ENCODE measurements at regions not wholly inside any gene's neighbourhood (a gene's known extent, or its start where the extent isn't known, plus 50 kb on each side); places are given as distances from the start of the nearest gene placed in this dataset.

DNA sequence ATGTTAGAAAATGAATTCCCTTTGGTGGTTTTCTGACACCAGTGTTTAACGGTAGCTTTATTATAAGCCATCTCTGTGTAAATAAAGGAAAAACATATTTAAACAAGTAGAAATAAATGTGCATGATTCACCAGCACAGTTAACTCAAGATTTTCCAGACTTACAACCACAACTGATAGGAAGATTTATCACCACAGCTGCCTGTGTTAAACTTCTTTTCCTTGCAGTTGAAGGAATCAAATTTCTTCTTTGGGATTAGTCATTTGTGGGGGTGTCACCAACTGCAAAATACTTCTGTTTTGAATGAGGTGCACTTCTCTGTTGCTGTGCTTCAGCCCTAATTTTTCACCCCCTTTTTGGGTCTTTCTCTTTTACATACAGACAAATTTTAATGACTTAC, 128.1 kb upstream of the STK26 start:
- DNase-seq (ENCODE audit: low read depth) = no peak

DNA sequence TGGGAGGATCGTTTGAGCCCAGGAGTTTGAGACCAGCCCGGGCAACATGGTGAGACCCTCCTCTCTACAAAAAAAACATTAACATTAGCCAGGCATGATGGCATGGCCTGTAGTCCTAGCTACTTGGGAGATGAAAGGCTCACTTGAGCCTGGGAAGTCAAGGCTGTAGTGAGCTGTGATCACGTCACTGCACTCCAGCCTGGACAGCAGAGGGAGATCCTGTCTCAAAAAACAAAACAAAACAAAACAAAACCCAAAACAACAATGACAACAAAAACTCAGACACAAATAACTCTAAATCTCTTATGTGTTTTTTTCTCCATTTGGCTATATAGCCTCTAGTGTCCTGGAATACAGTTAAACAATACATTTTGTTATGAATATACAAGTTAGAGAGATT, 127.3 kb upstream of the STK26 start:
- DNase-seq (ENCODE audit: low read depth) = no peak

DNA sequence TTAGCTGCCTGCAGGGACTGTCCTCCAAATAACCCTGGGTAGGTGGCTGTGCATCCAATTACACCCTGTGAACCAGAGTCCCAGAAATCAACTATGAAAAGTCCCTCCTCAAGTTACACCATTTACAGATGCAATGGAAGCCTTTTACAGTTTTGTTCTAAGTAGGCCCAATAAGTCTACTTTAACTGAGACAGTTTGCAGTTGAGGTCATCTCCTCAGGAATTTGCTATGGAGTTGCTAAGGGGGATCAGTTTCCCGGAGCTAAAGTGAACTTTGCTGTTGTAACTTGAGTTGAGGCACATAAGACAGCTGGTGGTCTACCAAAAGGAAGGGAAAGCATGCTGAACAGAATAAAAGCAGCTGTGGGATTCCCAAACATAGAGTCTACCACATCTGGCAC, 121.6 kb upstream of the STK26 start:
- no peak for DNase-seq (ENCODE audit: low read depth)

DNA sequence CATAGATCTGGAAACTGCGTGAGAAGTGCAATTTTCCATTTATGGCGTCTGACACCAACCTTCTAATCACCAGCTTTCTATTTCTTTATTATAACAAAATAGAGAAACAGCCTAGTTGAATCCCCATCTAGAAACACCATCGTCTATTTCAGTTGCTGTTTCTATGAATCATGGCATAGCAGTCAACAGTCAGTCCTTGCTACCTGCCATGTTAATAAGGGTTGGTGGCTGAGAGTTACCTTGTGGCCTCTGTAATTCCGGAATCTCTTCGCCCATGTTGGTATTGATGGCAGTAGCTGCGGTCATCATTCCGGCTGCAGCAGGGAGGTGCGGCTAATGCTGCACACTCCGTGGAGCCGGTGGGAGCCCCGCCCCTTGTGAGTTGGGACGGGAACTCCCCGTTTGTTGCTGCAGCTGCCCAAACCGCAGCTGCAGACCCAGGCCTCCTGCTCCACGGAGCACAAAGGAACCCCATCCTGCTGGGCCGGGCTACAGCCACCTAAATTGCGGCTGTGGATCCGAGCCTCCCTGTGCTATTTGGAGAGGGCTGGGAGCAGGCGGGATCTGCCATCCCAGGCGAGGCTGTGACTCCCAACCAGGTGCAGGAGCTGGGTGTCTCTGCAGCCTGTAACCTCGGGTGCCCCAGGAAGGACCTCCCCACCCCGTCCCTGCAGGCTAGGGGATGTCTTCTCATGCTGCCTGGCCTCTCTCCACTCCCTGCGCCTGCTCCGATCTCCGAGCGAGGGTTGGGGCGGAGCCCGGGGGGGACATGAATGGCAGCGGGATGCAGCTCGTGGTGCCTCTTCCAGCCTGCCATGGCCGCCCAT, 115.4 kb upstream of the STK26 start:
- no peak for DNase-seq (ENCODE audit: low read depth)

DNA sequence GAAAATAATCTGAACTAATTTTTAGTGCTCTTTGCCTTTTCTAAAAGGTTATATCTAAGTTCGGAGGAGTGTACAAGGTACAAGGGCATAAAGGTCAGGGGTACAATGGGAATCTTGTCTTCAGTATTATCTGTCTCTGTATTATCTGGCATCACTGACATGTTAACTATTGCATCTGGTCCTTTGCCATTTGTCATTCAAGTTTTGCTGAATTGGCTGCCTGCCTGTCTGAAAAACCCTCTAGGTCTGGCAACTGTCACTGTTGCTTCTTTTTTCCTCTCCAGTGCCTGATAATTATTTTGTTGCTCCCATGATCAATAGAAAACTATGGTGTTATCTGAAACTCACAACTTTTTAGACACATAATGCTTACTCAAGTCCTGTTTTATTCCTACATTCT, 112.5 kb upstream of the STK26 start:
- no peak for DNase-seq (ENCODE audit: low read depth)

DNA sequence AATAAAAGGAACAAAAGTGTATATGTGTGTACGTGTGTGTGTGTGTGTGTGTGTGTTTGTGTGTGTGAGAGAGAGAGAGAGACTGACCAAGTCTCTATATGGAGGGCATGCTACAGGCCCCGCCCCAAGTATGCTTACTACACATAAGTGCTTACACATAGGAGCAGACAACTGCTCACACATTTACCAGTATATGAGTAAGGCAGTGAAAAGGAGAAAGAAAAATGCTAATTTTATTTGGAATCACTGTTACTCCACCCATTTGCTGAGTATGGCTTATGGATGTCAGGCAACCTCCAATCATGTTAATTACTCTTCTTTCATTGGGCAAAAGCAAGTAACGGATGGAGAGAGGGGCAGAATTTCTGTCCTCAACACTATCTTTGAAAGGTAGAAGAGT, 107.6 kb upstream of the STK26 start:
- DNase-seq (ENCODE audit: low read depth) = no peak

DNA sequence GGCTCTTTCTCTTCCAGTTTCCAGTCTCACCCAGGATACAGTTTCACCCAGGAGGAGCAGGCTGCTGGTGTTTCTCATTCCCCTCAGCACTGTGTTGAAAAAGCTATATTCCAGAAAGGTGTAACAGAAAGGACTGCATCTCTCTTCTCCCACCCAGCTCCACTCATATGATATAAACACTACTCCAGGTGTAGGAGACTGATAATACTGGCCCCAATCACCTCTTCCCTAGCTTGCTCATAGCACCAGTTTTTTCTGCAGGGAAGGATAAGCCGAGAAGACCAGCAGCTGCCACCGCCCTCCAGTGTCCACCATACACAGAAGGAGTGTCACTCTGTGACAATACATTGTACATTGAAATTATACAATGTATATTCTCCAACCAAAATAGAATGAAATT, 105.5 kb upstream of the STK26 start:
- DNase-seq (ENCODE audit: low read depth) = no peak

DNA sequence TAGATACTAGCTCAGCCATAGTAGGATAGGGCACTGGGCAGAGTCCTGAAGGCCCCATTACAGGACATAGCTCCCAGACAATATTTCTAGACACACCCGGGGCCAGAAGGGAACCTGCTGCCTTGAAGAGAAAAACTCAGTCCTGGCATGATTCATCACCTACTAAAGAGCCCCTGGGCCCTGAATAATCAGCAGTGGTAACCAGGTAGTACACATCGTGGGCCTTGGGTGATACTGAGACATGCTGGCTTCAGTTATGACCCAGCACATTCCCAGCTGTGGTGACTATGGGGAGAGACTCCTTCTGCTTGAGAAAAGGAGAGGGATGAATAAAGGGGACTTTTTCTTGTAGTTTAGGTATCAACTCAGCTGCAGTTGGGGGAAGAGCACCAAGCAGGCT, 104.3 kb upstream of the STK26 start:
- no peak for DNase-seq (ENCODE audit: low read depth)

DNA sequence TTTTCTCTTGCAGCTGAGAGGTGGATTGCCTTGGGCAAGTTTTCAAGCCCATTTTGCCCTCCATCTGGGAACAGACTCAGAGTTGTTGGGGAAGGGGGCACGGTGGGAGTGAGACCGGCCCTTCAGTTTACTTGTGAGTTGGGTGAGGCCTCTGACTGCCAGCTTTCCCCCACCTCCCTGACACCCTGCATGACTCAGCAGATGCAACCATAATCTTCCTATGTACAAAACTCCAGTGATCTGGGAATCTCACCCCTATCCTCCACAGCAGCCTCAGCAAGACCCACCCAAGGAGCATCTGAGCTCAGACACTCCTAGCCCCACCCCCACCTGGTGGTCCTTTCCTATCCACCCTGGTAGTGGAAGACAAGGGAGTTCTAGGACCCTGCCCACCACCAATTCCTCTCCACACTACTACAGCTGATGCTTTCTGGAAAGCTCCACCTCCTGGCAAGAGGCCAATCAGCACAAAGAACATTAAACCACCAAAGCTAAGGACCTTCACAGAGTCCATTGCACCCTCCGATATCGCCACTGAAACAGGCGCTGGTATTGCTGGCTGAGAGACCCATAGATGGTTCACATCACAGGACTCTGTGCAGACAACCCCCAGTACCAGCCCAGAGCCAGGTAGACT, 99.4 kb upstream of the STK26 start:
- no peak for DNase-seq (ENCODE audit: low read depth)

DNA sequence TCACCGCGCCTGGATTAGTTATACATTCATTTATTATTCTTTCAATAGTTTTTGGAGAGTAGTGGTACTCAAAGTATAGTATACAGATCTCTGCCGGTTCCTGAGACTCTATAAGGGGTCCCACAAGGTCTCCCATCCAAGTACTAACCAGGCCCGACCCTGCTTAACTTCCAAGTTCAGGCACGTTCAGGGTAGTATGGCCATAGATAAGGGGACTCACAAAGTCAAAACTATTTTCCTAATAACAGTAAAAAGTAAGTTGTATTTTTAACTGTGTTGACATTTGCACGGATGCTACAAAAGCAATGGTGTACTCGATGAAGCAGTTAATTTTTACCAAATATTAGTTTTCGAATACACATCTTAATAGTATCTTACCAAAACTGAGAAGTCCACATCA, 84.4 kb upstream of the STK26 start:
- DNase-seq (ENCODE audit: low read depth) = no peak

DNA sequence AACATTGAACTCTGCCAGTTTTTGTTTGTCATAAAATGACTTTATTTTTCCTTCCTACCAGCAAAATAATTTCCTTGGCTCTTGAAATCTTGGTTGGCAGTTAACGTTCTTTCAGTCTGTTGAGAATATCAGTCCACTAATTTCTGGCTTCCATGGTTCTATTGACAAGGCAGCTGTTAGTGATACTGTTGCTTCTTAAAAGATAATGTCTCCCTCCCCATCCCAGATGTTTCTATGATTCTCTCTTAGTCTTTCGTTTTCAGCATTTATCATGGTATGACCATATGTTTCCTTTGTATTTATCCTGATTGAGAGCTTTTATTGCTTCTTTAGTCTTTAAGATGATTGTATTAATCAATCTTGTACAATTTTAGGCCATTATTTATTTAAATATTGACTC, 81.1 kb upstream of the STK26 start:
- no peak for DNase-seq (ENCODE audit: low read depth)

DNA sequence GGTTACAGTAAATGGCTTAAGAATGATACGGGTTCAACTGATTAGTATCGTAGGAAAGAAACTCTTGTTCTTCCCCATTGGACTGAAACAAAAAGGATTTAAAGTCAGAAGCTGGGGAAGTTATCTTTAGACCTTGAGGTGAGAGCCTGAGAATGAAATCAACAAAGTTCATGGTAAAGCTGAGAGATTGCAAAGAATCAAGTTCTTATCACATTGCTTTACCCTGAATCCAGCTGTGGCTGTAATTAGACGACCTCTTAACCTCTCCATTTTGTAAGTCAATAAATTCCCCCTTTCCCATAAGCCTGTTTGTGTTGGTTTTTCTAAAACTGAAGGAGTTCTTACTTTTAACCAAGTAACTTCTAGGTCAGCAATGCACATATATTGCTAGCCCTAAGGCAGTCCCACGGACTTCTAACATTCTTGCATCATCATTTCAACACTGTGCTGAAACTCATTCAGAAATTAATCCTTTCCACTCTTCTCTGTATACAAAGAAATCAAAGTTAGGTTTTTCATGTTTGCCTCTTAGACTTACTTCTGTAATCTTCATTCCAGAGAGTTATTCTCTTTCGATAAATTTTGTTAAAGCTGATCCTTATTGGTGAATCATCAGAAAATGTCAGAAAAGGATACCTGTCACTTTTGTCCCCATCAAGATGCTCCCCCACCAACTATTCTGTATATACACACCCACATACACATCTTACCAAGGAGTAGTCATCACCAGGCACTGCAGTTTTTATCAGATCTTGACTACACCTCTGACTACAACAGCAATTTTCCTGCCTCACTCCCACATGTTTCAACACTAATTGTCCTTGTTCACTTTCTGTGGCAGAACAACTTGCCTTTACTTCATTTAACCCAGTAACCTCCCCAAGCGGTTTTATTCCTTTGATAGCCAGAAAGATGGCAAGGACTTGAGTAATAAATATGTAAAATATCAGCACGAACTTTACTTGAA, 77.9 kb upstream of the STK26 start:
- no peak for DNase-seq (ENCODE audit: low read depth)

DNA sequence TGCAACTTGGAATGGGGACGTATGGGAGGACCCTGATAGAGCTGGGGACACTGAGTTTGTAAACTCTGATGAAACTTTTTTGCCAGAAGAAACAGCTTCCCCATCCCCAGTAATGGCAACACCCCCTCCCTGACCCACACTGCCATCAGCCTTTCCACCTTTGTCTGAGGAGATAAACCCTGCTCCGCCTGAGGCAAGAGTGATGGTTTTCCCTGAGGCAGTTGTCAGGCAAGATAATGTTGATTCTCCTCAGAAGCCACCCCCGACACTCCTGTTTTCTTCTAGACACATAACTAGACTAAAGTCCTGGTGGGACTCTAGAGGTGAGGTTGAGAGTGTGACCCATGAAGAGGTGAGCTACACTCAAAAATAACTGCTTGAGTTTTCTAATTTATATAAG, 71.9 kb upstream of the STK26 start:
- DNase-seq (ENCODE audit: low read depth) = no peak

DNA sequence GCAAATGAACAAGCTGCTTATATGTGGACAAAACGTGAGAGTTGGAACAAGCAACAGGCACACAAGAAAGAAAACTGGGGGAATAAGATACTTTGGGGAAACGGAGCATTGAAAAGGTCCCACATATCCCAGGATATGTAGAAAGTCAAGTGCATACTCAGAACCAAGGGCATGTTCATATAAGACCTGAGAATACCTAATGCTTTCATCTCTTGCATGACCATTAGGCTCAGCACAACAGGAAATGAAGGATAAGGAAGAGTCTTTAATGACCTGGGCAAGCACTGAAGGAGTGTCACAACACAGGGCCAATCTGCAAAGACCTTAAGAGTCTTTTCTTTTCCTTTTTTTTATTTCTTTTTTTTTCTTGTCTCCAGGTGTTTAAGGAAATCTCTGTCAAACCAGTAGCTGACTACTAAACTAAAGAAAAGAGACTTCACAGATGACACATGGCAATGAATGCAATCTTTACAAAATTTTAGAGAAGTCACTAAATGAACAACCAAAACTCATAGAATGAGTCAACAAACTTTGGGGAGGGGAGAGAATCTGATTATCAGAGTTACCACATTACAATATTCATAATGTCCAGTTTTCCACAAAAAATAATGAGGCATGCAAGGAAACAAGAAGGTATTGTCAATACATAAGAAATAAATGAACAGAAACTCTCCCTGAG, 67.9 kb upstream of the STK26 start:
- DNase-seq (ENCODE audit: low read depth) = no peak

DNA sequence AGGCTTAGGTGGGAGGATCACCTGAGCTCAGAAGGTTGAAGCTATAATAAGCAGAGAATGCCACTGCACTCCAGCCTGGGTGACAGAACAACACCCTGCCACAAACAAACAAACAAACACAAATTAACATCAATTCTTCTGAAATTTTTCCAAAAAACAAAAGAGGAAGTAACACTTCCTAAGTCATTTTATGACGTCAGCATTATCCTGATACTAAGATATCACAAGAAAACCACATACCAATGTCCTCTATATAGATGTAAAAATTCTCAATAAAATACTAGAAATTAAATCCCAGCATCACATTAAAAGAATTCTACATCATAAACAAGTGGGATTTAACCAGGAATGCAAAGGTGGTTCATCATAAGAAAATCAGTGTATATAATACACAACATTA, 64.4 kb upstream of the STK26 start:
- no peak for DNase-seq (ENCODE audit: low read depth)

DNA sequence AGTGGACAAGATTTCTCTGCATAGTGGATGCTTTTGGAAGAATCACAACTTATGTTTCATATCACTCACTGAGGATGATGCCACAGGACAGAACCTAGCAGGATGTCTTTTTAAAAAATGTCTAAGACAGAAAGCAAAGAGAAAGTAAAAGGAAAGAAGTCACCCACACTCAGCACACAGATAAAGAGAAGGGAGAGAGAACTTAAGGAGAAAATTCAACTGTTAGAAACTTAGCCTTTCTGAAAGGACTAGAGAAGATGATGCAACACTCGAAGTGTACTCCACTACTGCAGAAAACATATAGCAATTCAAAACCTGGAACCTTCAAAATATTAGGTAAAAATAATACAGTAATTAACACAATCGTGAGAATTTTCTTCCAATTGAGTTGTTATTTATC, 52.8 kb upstream of the STK26 start:
- DNase-seq (ENCODE audit: low read depth) = no peak
